D721Med (cell line): ENCODE measurements at regions not wholly inside any gene's neighbourhood (a gene's known extent, or its start where the extent isn't known, plus 50 kb on each side); places are given as distances from the start of the nearest gene placed in this dataset.

ENCODE experiments used
- DNase-seq: peaks from one replicate; pipeline ENCODE4 v3.0.0; 2011; ENCODE audit warnings: low spot score; ENCODE audit not compliant: insufficient read length
- FAIRE-seq: peaks from 2 replicates; lab custom pipeline; 2011; peaks lifted over from hg19 to GRCh38; lab: Jason Lieb, UNC
- CTCF ChIP-seq: IDR thresholded peaks from 2 replicates; pipeline ENCODE4 v1.5.1; 2012; ENCODE audit warnings: mild to moderate bottlenecking, control low read depth; ENCODE audit not compliant: insufficient read depth; ENCODE audit errors: missing control alignments

DNA sequence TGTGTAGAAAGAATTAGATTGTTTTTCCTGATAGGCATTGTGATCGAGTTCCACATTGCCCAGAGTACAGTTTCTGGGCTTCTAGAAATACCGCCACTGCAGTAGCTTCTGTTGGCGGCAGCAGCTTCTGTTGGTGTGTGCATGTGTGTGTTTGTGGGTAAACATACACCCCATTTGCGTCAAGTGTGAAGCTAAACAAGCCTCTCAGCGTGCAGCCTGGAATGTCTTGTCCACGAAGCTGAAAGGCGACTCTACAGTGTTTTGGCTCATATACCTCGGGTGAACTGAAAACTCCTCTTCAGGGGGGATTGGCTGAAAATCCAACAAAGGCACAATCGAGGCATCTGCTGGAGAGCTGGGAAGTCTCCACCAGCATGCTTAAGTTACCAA is 112.0 kb upstream of the E2F8 start:
- FAIRE-seq (no peak), DNase-seq (no peak)

GRCh38 chr11:19352072-19352770 is 111.5 kb upstream of the E2F8 start:
- TF ChIP-seq CTCF = no peak
- DNase-seq (no peak), FAIRE-seq (no peak)

More for the DNA sequence above, 112.0 kb upstream of the E2F8 start:
- TF ChIP-seq CTCF = no peak

- no peak for FAIRE-seq
- TF ChIP-seq CTCF = no peak
Observed at GRCh38 chr11:19351426-19351825, 110.7 kb upstream of the E2F8 start.

DNA sequence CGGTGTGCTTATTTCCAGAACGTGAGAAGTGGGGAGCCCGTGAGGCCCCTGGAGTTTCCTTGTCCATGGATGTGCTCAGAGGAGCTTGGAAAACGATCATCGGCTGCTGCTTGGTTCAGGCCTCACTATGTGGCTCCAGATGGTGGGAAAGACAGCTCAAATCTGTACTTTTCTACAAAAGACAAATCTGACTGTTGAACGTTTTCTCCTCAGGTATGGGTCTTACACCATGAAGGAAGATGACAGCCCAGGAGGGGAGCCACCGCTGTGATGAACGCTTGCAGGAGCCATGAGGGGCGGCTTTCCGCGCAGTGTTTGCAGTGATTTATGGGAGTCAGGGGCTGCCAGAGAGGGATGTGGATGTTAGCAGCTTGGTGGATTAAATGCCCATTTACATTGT is 109.4 kb upstream of the E2F8 start:
- no peak for TF ChIP-seq CTCF
- DNase-seq (no peak), FAIRE-seq (no peak)

More at GRCh38 chr11:19351426-19351825, 110.7 kb upstream of the E2F8 start:
- no peak for DNase-seq

- TF ChIP-seq CTCF = no peak
- no peak for FAIRE-seq
- DNase-seq = no peak
Observed at GRCh38 chr11:19349340-19350025, 108.7 kb upstream of the E2F8 start.

- no peak for DNase-seq
- TF ChIP-seq CTCF = no peak
- no peak for FAIRE-seq
Observed at GRCh38 chr11:19347911-19348310, 107.2 kb upstream of the E2F8 start.
